ENCODE measurements at regions not wholly inside any gene's neighbourhood (a gene's known extent, or its start where the extent isn't known, plus 50 kb on each side); places are given as distances from the start of the nearest gene placed in this dataset.
A peak's percentile ranks its signal among the peaks of the same experiment; 100 is the strongest.
"Not testable (repeated sequence)": the region's sequence is repeated elsewhere in the genome, so short reads cannot be mapped to it uniquely, and the experiment has no call there.

- DNase-seq (ENCODE audit: low spot score), result no peak
These were observed 245.4 kb upstream of the TFAP2D start for GRCh38 chr6:50467931-50468330.

- no peak for DNase-seq (ENCODE audit: low spot score)
These were observed 242.3 kb upstream of the TFAP2D start for GRCh38 chr6:50471041-50471440.

GRCh38 chr6:50510361-50510760 is 203.0 kb upstream of the TFAP2D start:
- DNase-seq (ENCODE audit: low spot score), result no peak

- DNase-seq (ENCODE audit: low spot score), result no peak
These were observed 192.7 kb upstream of the TFAP2D start for GRCh38 chr6:50520326-50521266.

GRCh38 chr6:50524341-50524740 is 189.0 kb upstream of the TFAP2D start:
- no peak for DNase-seq (ENCODE audit: low spot score)

- DNase-seq (ENCODE audit: low spot score), result no peak
These were observed 185.3 kb upstream of the TFAP2D start for GRCh38 chr6:50527985-50528384.

- DNase-seq (ENCODE audit: low spot score), result no peak
These were observed 173.9 kb upstream of the TFAP2D start for GRCh38 chr6:50539447-50539846.

- no peak for DNase-seq (ENCODE audit: low spot score)
These were observed 171.4 kb upstream of the TFAP2D start for GRCh38 chr6:50541941-50542340.

- no peak for DNase-seq (ENCODE audit: low spot score)
These were observed 169.7 kb upstream of the TFAP2D start for GRCh38 chr6:50543666-50544065.

GRCh38 chr6:50549026-50549425 is 164.3 kb upstream of the TFAP2D start:
- DNase-seq (ENCODE audit: low spot score), result no peak

- no peak for DNase-seq (ENCODE audit: low spot score)
These were observed 163.9 kb upstream of the TFAP2D start for GRCh38 chr6:50549475-50549874.

GRCh38 chr6:50555982-50556381 is 157.3 kb upstream of the TFAP2D start:
- no peak for DNase-seq (ENCODE audit: low spot score)

GRCh38 chr6:50565004-50565403 is 148.3 kb upstream of the TFAP2D start:
- DNase-seq (ENCODE audit: low spot score), result no peak

- not testable (repeated sequence) for DNase-seq (ENCODE audit: low spot score)
These were observed 142.1 kb upstream of the TFAP2D start for GRCh38 chr6:50571230-50571629.

- DNase-seq (ENCODE audit: low spot score), result no peak
These were observed 127.6 kb upstream of the TFAP2D start for GRCh38 chr6:50585441-50586330.

- DNase-seq (ENCODE audit: low spot score), result no peak
These were observed 127.0 kb upstream of the TFAP2D start for GRCh38 chr6:50586331-50586675.

GRCh38 chr6:50589751-50590470 is 123.4 kb upstream of the TFAP2D start:
- no peak for DNase-seq (ENCODE audit: low spot score)

GRCh38 chr6:50591135-50591534 is 122.2 kb upstream of the TFAP2D start:
- DNase-seq (ENCODE audit: low spot score), result no peak

- DNase-seq (ENCODE audit: low spot score), result no peak
These were observed 113.0 kb upstream of the TFAP2D start for GRCh38 chr6:50600280-50600679.

GRCh38 chr6:50602292-50602691 is 111.0 kb upstream of the TFAP2D start:
- DNase-seq (ENCODE audit: low spot score), result peak; percentile 68

- no peak for DNase-seq (ENCODE audit: low spot score)
These were observed 104.9 kb upstream of the TFAP2D start for GRCh38 chr6:50608421-50608820.

GRCh38 chr6:50610562-50610961 is 102.8 kb upstream of the TFAP2D start:
- peak; percentile 19 for DNase-seq (ENCODE audit: low spot score)
